Bronchial epithelial cell (primary cell): ENCODE measurements at regions not wholly inside any gene's neighbourhood (a gene's known extent, or its start where the extent isn't known, plus 50 kb on each side); places are given as distances from the start of the nearest gene placed in this dataset.
"Not testable (repeated sequence)": the region's sequence is repeated elsewhere in the genome, so short reads cannot be mapped to it uniquely, and the experiment has no call there.

Experiments used
- DNase-seq: peaks from one replicate; pipeline ENCODE4 v3.0.0-alpha.2; 2010; ENCODE audit warnings: low read depth
- FAIRE-seq: peaks from 2 replicates; lab custom pipeline; 2011; peaks lifted over from hg19 to GRCh38; lab: Jason Lieb, UNC
- H3K27me3 ChIP-seq: 2 replicates; pipeline ENCODE4 v1.5.1; 2011; ENCODE audit warnings: low read length; ENCODE audit not compliant: control insufficient read depth, insufficient read depth
- H3K36me3 ChIP-seq: 2 replicates; pipeline ENCODE4 v1.5.1; 2011; ENCODE audit warnings: low read length; ENCODE audit not compliant: control insufficient read depth, insufficient read depth
- H3K4me3 ChIP-seq: 2 replicates; pipeline ENCODE4 v1.5.1; 2011; ENCODE audit warnings: mild to moderate bottlenecking, low read depth, low read length, control low read depth
- TF ChIP-seq, protein P1 (sequence below): IDR thresholded peaks from 2 replicates; pipeline ENCODE4 v1.5.1; 2011; ENCODE audit warnings: mild to moderate bottlenecking, moderate library complexity, low read length, control low read depth, inconsistent platforms; ENCODE audit not compliant: insufficient read depth, severe bottlenecking

DNA sequence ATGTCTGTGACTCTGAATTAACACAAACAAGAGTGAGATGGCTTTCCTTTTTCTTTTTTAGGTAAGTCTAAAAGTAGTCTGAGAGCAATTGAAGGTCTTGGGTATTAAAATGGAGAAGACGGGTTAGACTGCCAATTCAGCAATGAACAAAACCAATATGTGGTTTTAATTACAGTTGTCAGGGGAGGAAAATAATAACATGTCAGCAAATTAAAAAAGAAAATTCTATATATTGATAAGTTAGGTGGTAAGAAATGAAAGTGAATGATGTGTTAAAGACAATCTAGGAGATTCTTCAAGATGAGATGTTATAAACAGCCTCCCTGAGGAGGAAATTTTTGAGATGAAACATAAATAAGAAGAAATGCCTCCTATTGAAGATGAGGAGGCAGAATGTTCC is 150.6 kb upstream of the HSF2 start:
- FAIRE-seq: no peak
- Histone ChIP-seq H3K36me3 (no peaks in the 10 kb centered on the region), H3K4me3 (no peak overlapping the region), H3K27me3 (no peaks in the 10 kb centered on the region)
- TF ChIP-seq, protein P1, sequence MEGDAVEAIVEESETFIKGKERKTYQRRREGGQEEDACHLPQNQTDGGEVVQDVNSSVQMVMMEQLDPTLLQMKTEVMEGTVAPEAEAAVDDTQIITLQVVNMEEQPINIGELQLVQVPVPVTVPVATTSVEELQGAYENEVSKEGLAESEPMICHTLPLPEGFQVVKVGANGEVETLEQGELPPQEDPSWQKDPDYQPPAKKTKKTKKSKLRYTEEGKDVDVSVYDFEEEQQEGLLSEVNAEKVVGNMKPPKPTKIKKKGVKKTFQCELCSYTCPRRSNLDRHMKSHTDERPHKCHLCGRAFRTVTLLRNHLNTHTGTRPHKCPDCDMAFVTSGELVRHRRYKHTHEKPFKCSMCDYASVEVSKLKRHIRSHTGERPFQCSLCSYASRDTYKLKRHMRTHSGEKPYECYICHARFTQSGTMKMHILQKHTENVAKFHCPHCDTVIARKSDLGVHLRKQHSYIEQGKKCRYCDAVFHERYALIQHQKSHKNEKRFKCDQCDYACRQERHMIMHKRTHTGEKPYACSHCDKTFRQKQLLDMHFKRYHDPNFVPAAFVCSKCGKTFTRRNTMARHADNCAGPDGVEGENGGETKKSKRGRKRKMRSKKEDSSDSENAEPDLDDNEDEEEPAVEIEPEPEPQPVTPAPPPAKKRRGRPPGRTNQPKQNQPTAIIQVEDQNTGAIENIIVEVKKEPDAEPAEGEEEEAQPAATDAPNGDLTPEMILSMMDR: no peak
- DNase-seq: no peak

DNA sequence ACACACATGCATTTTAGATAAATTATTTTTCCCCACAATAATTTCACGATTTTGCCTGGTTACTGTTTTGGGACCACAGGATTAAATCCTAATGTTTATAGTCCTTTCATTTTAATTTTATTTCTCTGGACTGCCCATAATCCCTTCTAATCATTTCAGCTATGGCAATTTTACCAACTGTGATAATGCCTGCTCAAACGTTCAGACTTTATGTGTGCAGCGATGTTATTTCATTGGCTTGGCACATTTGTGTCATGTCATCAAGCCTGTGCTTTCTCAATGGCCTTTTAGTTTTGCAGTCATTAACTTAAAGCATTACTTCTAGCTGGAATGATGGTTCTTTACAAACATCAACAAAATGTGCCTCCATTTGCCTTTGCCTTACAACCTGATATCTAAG is 140.6 kb upstream of the HSF2 start:
- Histone ChIP-seq H3K4me3 (no peak overlapping the region), H3K36me3 (no peaks in the 10 kb centered on the region), H3K27me3 (no peaks in the 10 kb centered on the region)
- TF ChIP-seq, protein P1: no peak
- FAIRE-seq (no peak), DNase-seq (no peak)

DNA sequence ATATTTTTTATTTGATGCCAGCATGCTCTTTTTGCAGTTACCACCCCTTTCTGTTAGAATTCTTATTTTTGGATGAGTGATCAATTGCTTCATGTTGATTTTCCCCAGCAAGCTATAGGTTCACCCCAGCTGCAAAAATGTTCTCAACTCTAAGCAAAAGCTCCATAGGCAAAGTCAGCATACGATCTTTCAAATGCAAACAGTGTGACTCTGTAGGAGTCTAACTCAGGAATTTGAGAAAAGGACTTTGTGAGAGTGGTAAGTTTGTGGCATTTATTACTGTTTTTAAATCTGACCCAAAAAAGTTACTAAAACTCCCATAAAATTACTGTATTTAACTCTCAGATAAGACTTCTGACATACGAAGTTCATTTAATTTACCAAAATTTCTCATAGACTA is 134.9 kb upstream of the HSF2 start:
- FAIRE-seq (no peak), DNase-seq (no peak)
- no peak overlapping the region for H3K4me3 ChIP-seq
- H3K27me3 ChIP-seq: no peaks in the 10 kb centered on the region
- TF ChIP-seq, protein P1: no peak
- H3K36me3 ChIP-seq: no peaks in the 10 kb centered on the region

DNA sequence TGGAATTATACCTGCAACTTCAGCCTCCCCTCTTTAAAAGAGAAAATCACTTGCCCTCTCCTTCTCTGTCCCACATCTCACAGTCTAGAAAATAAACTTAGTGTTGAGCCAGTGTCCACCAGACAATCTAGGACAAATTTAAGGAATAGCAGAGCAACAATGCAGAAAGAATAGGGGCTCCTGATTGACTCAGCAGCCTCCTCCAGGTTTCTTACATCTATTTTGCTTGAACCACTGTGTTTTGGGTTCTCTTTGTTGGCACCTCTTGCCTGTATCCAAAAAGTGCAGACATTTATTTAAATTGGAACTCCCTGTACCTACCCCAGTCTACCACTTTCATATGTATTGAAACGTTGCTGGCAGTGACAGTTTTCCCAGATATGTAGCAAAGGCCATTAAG is 133.7 kb upstream of the HSF2 start:
- Histone ChIP-seq H3K36me3 (no peaks in the 10 kb centered on the region), H3K4me3 (no peak overlapping the region), H3K27me3 (no peaks in the 10 kb centered on the region)
- FAIRE-seq (no peak), DNase-seq (no peak)
- TF ChIP-seq, protein P1: no peak

DNA sequence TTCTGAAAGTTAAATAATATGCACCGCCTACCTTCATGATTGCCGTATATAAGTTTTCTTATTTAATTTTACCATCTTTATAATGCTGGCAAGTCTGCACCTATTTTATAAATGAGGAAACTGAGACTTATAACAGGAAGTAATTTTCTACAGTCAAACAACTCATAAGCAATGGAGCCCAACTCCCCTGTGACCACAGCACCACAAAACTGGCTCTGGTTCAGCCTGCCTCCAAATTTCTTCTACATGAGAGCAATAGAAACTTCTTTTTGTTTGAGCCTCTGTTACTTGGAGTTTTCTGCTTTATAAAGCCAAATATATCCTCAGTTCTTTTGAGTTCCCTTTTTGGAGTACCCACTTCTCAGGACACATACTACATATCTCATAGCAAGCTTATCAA is 131.1 kb upstream of the HSF2 start:
- no peaks in the 10 kb centered on the region for H3K36me3 ChIP-seq
- no peak overlapping the region for H3K4me3 ChIP-seq
- TF ChIP-seq, protein P1: no peak
- H3K27me3 ChIP-seq: no peaks in the 10 kb centered on the region
- no peak for DNase-seq
- no peak for FAIRE-seq

DNA sequence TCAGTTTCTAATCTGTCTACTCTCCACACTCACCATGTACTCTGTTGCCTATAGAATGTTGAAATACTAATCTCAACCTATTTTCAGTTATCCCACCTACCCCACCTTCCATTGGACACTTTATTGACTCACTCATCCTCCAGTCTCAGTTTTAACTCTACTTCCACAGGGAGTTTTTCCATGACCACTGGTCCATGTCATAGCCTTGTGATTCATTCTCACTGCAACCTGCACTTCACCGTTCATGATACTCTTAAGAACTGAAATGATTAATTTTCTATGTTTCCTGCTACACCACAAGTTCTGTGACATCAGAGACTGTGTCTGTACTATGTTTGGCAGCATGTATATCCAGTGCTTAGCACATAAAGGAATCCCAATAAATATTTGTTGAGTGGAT is 122.8 kb upstream of the HSF2 start:
- TF ChIP-seq, protein P1: no peak
- DNase-seq (peak; percentile 17), FAIRE-seq (no peak)
- no peaks in the 10 kb centered on the region for H3K27me3 ChIP-seq
- no peaks in the 10 kb centered on the region for H3K36me3 ChIP-seq
- H3K4me3 ChIP-seq: no peak overlapping the region

DNA sequence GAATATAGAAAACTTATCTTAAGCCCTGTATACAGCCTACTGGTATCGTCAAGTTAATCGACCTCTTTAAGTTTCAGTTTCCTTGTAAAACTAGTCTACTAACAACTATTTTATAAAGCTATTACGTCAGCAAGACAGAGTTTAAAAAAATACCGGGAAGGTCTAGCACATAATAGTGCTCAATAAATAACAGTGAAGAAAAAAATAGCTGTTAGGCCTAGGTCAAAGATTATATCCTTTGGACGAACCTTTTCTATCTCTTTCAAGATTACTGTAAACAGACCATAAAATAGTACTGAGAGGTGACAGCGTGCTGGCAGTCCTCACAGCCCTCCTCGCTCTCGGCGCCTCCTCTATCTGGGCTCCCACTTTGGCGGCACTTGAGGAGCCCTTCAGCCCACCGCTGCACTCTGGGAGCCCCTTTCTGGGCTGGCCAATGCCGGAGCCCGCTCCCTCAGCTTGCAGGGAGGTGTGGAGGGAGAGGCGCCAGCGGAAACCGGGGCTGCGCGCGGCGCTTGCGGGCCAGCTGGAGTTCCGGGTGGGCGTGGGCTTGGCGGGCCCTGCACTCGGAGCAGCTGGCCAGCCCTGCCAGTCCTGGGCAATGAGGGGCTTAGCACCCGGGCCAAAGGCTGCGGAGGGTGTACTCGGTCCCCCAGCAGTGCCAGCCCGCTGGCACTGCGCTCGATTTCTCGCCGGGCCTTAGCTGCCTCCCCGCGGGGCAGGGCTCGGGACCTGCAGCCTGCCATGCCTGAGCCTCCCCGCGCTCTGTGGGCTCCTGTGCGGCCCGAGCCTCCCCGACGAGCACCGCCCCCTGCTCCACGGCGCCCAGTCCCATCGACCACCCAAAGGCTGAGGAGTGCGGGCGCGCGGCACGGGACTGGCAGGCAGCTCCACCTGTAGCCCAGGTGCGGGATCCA is 119.1 kb upstream of the HSF2 start:
- not testable (repeated sequence) for H3K4me3 ChIP-seq, H3K27me3 ChIP-seq, FAIRE-seq

More for the DNA sequence above, 119.1 kb upstream of the HSF2 start:
- DNase-seq, H3K36me3 ChIP-seq: not testable (repeated sequence)
